H9 (cell line): ENCODE measurements at regions not wholly inside any gene's neighbourhood (a gene's known extent, or its start where the extent isn't known, plus 50 kb on each side); places are given as distances from the start of the nearest gene placed in this dataset.

Source experiments
- DNase-seq: peaks from one replicate; pipeline ENCODE4 v3.0.0-alpha.2; 2017
- H2AFZ ChIP-seq: one replicate; pipeline ENCODE4 v1.6.1; 2013; ENCODE audit warnings: mild to moderate bottlenecking, low read length, control low read depth, moderate library complexity
- H2AK5ac ChIP-seq: 2 replicates; pipeline ENCODE4 v1.6.1; 2013; ENCODE audit warnings: low read length, control low read depth, mixed read lengths; ENCODE audit not compliant: insufficient read length
- H2BK120ac ChIP-seq: one replicate; pipeline ENCODE4 v1.6.1; 2013; ENCODE audit warnings: low read depth, mild to moderate bottlenecking, low read length, control low read depth, inconsistent platforms; ENCODE audit not compliant: poor library complexity, severe bottlenecking
- H2BK12ac ChIP-seq: 2 replicates; pipeline ENCODE4 v1.6.1; 2013; ENCODE audit warnings: low read length, control low read depth, mixed read lengths, low read depth; ENCODE audit not compliant: insufficient read length
- H2BK15ac ChIP-seq: 2 replicates; pipeline ENCODE4 v1.6.1; 2013; ENCODE audit warnings: low read depth, low read length, control low read depth
- H2BK20ac ChIP-seq: one replicate; pipeline ENCODE4 v1.6.1; 2013; ENCODE audit warnings: low read depth, mild to moderate bottlenecking, low read length, control low read depth, inconsistent platforms; ENCODE audit not compliant: poor library complexity, severe bottlenecking
- H2BK5ac ChIP-seq: 2 replicates; pipeline ENCODE4 v1.6.1; 2013; ENCODE audit warnings: low read length, control low read depth, mixed read lengths; ENCODE audit not compliant: insufficient read length
- H3K14ac ChIP-seq: 2 replicates; pipeline ENCODE4 v1.6.1; 2013; ENCODE audit warnings: low read length, control low read depth; ENCODE audit not compliant: insufficient read depth
- H3K18ac ChIP-seq: 2 replicates; pipeline ENCODE4 v1.6.1; 2013; ENCODE audit warnings: low read depth, mild to moderate bottlenecking, mixed read lengths, low read length, control low read depth; ENCODE audit not compliant: insufficient read length
- H3K23ac ChIP-seq: 2 replicates; pipeline ENCODE4 v1.6.1; 2013; ENCODE audit warnings: low read length, control low read depth, mixed read lengths, low read depth; ENCODE audit not compliant: insufficient read length
- H3K23me2 ChIP-seq: 2 replicates; pipeline ENCODE4 v1.6.1; 2013; ENCODE audit warnings: low read depth, mild to moderate bottlenecking, mixed read lengths, low read length, control low read depth; ENCODE audit not compliant: insufficient read length, poor library complexity, severe bottlenecking
- H3K27ac ChIP-seq: 2 replicates; pipeline ENCODE4 v1.5.1; 2013; ENCODE audit warnings: low read length, control low read depth, mixed read lengths, low read depth; ENCODE audit not compliant: insufficient read length
- H3K27me3 ChIP-seq: 2 replicates; pipeline ENCODE4 v1.6.1; 2013; ENCODE audit warnings: low read length, control low read depth, inconsistent platforms; ENCODE audit not compliant: insufficient read depth
- H3K4ac ChIP-seq: 2 replicates; pipeline ENCODE4 v1.6.1; 2013; ENCODE audit warnings: low read depth, mild to moderate bottlenecking, control low read depth, inconsistent platforms, low read length, moderate library complexity
- H3K4me1 ChIP-seq: 2 replicates; pipeline ENCODE4 v1.6.1; 2013; ENCODE audit warnings: low read length, control low read depth, inconsistent platforms; ENCODE audit not compliant: insufficient read depth
- H3K4me2 ChIP-seq: 2 replicates; pipeline ENCODE4 v1.6.1; 2013; ENCODE audit warnings: low read length, control low read depth, mixed read lengths; ENCODE audit not compliant: insufficient read length, insufficient read depth
- H3K56ac ChIP-seq: 2 replicates; pipeline ENCODE4 v1.6.1; 2013; ENCODE audit warnings: low read depth, mild to moderate bottlenecking, mixed read lengths, low read length, control low read depth; ENCODE audit not compliant: insufficient read length
- H3K79me1 ChIP-seq: 2 replicates; pipeline ENCODE4 v1.6.1; 2013; ENCODE audit warnings: low read depth, mild to moderate bottlenecking, moderate library complexity, low read length, control low read depth, inconsistent platforms; ENCODE audit not compliant: insufficient read depth, poor library complexity, severe bottlenecking
- H3K79me2 ChIP-seq: 2 replicates; pipeline ENCODE4 v1.6.1; 2013; ENCODE audit warnings: low read length, control low read depth, inconsistent platforms; ENCODE audit not compliant: insufficient read depth
- H3K9ac ChIP-seq: 2 replicates; pipeline ENCODE4 v1.6.1; 2013; ENCODE audit warnings: low read length, control low read depth, mixed read lengths; ENCODE audit not compliant: insufficient read length; ENCODE audit errors: extremely low read depth
- H3K9me3 ChIP-seq: one replicate; pipeline ENCODE4 v1.6.1; 2013; ENCODE audit warnings: low read depth, low read length, inconsistent platforms; ENCODE audit not compliant: control insufficient read depth
- H3T11ph ChIP-seq: one replicate; pipeline ENCODE4 v1.6.1; 2013; ENCODE audit warnings: mild to moderate bottlenecking, low read length, control low read depth, inconsistent platforms
- H4K20me1 ChIP-seq: one replicate; pipeline ENCODE4 v1.6.1; 2013; ENCODE audit not compliant: control insufficient read depth, insufficient read length, insufficient read depth
- H4K5ac ChIP-seq: 2 replicates; pipeline ENCODE4 v1.6.1; 2013; ENCODE audit warnings: low read depth, mild to moderate bottlenecking, mixed read lengths, low read length, control low read depth; ENCODE audit not compliant: insufficient read length
- H4K8ac ChIP-seq: replicated peaks from 2 replicates; pipeline ENCODE4 v1.6.1; 2013; ENCODE audit warnings: low read length, control low read depth, mixed read lengths, low read depth; ENCODE audit not compliant: insufficient read length
- H4K91ac ChIP-seq: 2 replicates; pipeline ENCODE4 v1.6.1; 2013; ENCODE audit warnings: low read depth, mild to moderate bottlenecking, moderate library complexity, mixed read lengths, low read length, control low read depth; ENCODE audit not compliant: insufficient read length
- H3K27ac Mint-ChIP-seq, 3 experiments: 2 replicates in 2 of 3; 3 replicates in 1 of 3; pipeline ENCODE4 v1.8.0; 2020 to 2021; ENCODE audit warnings: mixed read lengths in 3 of 3, mild to moderate bottlenecking in 1 of 3, moderate library complexity in 1 of 3
- H3K27me3 Mint-ChIP-seq: 2 replicates; pipeline ENCODE4 v1.8.0; 2021; ENCODE audit warnings: low read depth, mild to moderate bottlenecking, moderate library complexity, mixed read lengths
- H3K36me3 Mint-ChIP-seq, 3 experiments: 2 replicates in 2 of 3; 3 replicates in 1 of 3; pipeline ENCODE4 v1.8.0; 2020 to 2021; ENCODE audit warnings: low read depth in 3 of 3, mixed read lengths in 3 of 3; ENCODE audit not compliant: insufficient read depth in 1 of 3
- H3K4me1 Mint-ChIP-seq, 2 experiments: 2 replicates each; pipeline ENCODE4 v1.8.0; 2020; ENCODE audit warnings: mixed read lengths in 2 of 2
- H3K4me3 Mint-ChIP-seq, 2 experiments: 2 replicates in 1 of 2; 3 replicates in 1 of 2; pipeline ENCODE4 v1.8.0; 2020 to 2021; ENCODE audit warnings: mild to moderate bottlenecking in 2 of 2, mixed read lengths in 2 of 2, moderate library complexity in 1 of 2
- H3K9me3 Mint-ChIP-seq, 2 experiments: 2 replicates in 1 of 2; 3 replicates in 1 of 2; pipeline ENCODE4 v1.8.0; 2020; ENCODE audit warnings: mild to moderate bottlenecking in 2 of 2, mixed read lengths in 2 of 2, moderate library complexity in 1 of 2
- CTCF ChIP-seq: fragments of 200-600 bp; sonication (generic); conservative IDR thresholded peaks from 3 replicates; pipeline ENCODE4 v1.8.0; 2021; ENCODE audit warnings: antibody characterized with exemption, mild to moderate bottlenecking
- WGBS: extraction: QIAGEN DNeasy Blood & Tissue Kit; methylation state at CpG from one replicate; pipeline ENCODE4 v1.1.7; 2013; ENCODE audit warnings: missing lambda C conversion rate, low lambda C conversion rate, mixed read lengths; ENCODE audit not compliant: insufficient read length; ENCODE audit errors: extremely low coverage; 5-methylcytosine and 5-hydroxymethylcytosine counted together

GRCh38 chr7:120070201-120070600, 202.8 kb upstream of the KCND2 start:
- Histone ChIP-seq H2BK12ac (no peak overlapping the region), H3K79me2 (no peaks in the 10 kb centered on the region), H3K79me1 (no peaks in the 10 kb centered on the region), H2BK20ac (no peak overlapping the region), H3K4ac (no peak overlapping the region), H3K18ac (no peak overlapping the region), H3K56ac (no peak overlapping the region), H4K8ac (no peak overlapping the region), H3K9me3 (no peaks in the 10 kb centered on the region), H3T11ph (no peak overlapping the region), H2BK15ac (no peak overlapping the region), H4K20me1 (no peaks in the 10 kb centered on the region), H2BK120ac (no peak overlapping the region), H3K9ac (no peak overlapping the region), H2BK5ac (no peak overlapping the region), H3K27ac (no peak overlapping the region), H3K4me2 (no peak overlapping the region), H2AFZ (no peak overlapping the region), H3K27me3 (no peaks in the 10 kb centered on the region), H4K5ac (no peak overlapping the region), H2AK5ac (no peak overlapping the region), H3K4me1 (no peaks in the 10 kb centered on the region), H4K91ac (no peak overlapping the region), H3K23me2 (no peaks in the 10 kb centered on the region), H3K23ac (no peak overlapping the region), H3K14ac (no peak overlapping the region)
- DNase-seq = no peak
- Mint-ChIP-seq H3K9me3 (peaks cover 26 to 31% of the 10 kb centered on the region in 2 experiments), H3K4me1 (no peaks in the 10 kb centered on the region), H3K4me3 (no peak overlapping the region), H3K27me3 (no peaks in the 10 kb centered on the region), H3K27ac (no peak overlapping the region), H3K36me3 (peaks cover 16 to 30% (median 21%) of the 10 kb centered on the region in 3 experiments)
- WGBS = no CpG with 5 or more reads among the region's 1 CpG
- TF ChIP-seq CTCF = no peak
